Panc1 (cell line): ENCODE measurements at regions not wholly inside any gene's neighbourhood (a gene's known extent, or its start where the extent isn't known, plus 50 kb on each side); places are given as distances from the start of the nearest gene placed in this dataset.

Experiments
- CTCF ChIP-seq: fragments of 450-650 bp; IDR thresholded peaks from 2 replicates; pipeline ENCODE4 v1.5.1; 2017; ENCODE audit warnings: mild to moderate bottlenecking
- POLR2AphosphoS5 ChIP-seq: IDR thresholded peaks from 2 replicates; pipeline ENCODE4 v1.6.1; 2012; ENCODE audit warnings: mild to moderate bottlenecking, low read depth, low read length, moderate library complexity
- SIN3A ChIP-seq: IDR thresholded peaks from 2 replicates; pipeline ENCODE4 v1.6.1; 2012; ENCODE audit warnings: low read depth, mild to moderate bottlenecking, low read length, moderate library complexity, borderline replicate concordance; ENCODE audit not compliant: insufficient read depth
- TCF7L2 ChIP-seq: IDR thresholded peaks from 2 replicates; pipeline ENCODE4 v1.6.1; 2011; ENCODE audit warnings: mild to moderate bottlenecking, low read depth, low read length, inconsistent platforms
- TF ChIP-seq, protein P1 (sequence below), 2 experiments: IDR thresholded peaks; 2 replicates each; pipeline ENCODE4 v1.6.1; 2011 to 2012; ENCODE audit warnings: low read depth in 2 of 2, control low read depth in 1 of 2, low read length in 1 of 2, mild to moderate bottlenecking in 1 of 2, moderate library complexity in 1 of 2; ENCODE audit not compliant: insufficient read depth in 1 of 2

DNA sequence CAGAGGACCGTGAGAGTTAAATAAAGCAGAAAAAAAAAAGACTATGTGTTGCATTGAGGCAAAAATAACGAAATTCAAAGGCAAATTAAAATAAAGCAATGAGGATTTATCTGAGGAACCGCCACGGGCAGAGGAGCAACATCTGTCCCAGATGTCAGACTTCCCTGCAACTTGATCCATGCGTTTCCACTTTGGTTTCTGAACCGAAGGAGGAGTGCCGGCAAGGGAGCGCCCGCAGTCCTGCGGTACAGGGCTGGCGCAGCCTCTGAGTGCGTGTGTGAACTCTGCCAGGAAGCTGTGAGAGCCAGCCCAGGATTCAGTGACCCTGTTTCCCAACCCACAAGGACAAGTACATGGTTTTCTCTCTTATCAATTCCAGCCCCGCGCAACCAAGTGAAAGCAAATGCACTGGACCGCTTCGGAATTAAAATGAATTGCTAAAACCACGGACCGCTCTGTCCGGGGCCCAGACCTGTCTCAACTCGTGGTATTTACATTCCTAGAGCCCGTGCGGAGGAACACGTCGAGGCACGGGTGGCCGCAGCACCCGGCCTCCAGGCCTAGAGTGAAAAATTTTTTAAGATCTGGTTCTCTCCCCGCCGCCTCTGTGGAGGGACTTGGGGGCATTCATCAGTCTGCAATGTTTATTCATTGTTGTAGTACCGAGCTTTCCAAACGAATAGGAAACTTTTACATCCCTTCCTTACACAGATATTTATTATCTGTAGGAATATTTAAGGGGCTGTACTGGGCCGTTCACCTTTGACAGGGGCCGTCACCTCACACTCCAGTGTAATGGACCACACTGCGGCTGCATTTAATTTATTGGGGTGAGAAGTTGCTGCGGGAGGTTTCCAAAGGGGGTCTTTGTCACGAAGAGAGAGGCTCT lies 291.5 kb upstream of the NFE2L3 start:
- TF ChIP-seq POLR2AphosphoS5 (no peak), CTCF (no peak), TCF7L2 (no peak), SIN3A (no peak)
- TF ChIP-seq, protein P1, sequence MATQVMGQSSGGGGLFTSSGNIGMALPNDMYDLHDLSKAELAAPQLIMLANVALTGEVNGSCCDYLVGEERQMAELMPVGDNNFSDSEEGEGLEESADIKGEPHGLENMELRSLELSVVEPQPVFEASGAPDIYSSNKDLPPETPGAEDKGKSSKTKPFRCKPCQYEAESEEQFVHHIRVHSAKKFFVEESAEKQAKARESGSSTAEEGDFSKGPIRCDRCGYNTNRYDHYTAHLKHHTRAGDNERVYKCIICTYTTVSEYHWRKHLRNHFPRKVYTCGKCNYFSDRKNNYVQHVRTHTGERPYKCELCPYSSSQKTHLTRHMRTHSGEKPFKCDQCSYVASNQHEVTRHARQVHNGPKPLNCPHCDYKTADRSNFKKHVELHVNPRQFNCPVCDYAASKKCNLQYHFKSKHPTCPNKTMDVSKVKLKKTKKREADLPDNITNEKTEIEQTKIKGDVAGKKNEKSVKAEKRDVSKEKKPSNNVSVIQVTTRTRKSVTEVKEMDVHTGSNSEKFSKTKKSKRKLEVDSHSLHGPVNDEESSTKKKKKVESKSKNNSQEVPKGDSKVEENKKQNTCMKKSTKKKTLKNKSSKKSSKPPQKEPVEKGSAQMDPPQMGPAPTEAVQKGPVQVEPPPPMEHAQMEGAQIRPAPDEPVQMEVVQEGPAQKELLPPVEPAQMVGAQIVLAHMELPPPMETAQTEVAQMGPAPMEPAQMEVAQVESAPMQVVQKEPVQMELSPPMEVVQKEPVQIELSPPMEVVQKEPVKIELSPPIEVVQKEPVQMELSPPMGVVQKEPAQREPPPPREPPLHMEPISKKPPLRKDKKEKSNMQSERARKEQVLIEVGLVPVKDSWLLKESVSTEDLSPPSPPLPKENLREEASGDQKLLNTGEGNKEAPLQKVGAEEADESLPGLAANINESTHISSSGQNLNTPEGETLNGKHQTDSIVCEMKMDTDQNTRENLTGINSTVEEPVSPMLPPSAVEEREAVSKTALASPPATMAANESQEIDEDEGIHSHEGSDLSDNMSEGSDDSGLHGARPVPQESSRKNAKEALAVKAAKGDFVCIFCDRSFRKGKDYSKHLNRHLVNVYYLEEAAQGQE (IDR thresholded peaks at IDR 0.05; ENCODE audit: insufficient read depth in 1 of 2, low read depth in 2 of 2, low read length in 1 of 2): no peak
